Hepatocyte (in vitro differentiated cells): ENCODE measurements at regions not wholly inside any gene's neighbourhood (a gene's known extent, or its start where the extent isn't known, plus 50 kb on each side); places are given as distances from the start of the nearest gene placed in this dataset.

Source experiments
- DNase-seq: peaks from one replicate; pipeline ENCODE4 v3.0.0-alpha.2; 2016; ENCODE audit warnings: low spot score
- H2AFZ ChIP-seq: fragments of 200-600 bp; sonication (generic); 2 replicates; pipeline ENCODE4 v1.6.0; 2016; ENCODE audit warnings: antibody characterized with exemption, mild to moderate bottlenecking
- H3K27ac ChIP-seq: fragments of 200-600 bp; sonication (generic); 2 replicates; pipeline ENCODE4 v1.5.1; 2016; ENCODE audit warnings: mild to moderate bottlenecking
- H3K27me3 ChIP-seq: fragments of 200-600 bp; sonication (generic); 2 replicates; pipeline ENCODE4 v1.6.1; 2016
- H3K36me3 ChIP-seq: fragments of 200-600 bp; sonication (generic); replicated peaks from 2 replicates; pipeline ENCODE4 v1.5.1; 2016; ENCODE audit warnings: low read depth; ENCODE audit not compliant: insufficient read depth
- H3K4me1 ChIP-seq: fragments of 200-600 bp; sonication (generic); 2 replicates; pipeline ENCODE4 v1.5.1; 2016; ENCODE audit warnings: mild to moderate bottlenecking, moderate library complexity; ENCODE audit not compliant: insufficient read depth
- H3K4me2 ChIP-seq: fragments of 200-600 bp; sonication (generic); 2 replicates; pipeline ENCODE4 v1.6.0; 2016
- H3K4me3 ChIP-seq: fragments of 200-600 bp; sonication (generic); 2 replicates; pipeline ENCODE4 v1.5.1; 2016; ENCODE audit warnings: mild to moderate bottlenecking
- H3K79me2 ChIP-seq: fragments of 200-600 bp; sonication (generic); 2 replicates; pipeline ENCODE4 v1.6.0; 2017; ENCODE audit warnings: mild to moderate bottlenecking
- H3K9me2 ChIP-seq: fragments of 200-600 bp; sonication (generic); replicated peaks from 2 replicates; pipeline ENCODE4 v1.6.0; 2017; ENCODE audit warnings: mild to moderate bottlenecking; ENCODE audit not compliant: insufficient read depth
- H3K9me3 ChIP-seq: fragments of 200-600 bp; sonication (generic); 2 replicates; pipeline ENCODE4 v1.5.1; 2016; ENCODE audit warnings: low read depth, mild to moderate bottlenecking
- H4K20me1 ChIP-seq: fragments of 200-600 bp; sonication (generic); 2 replicates; pipeline ENCODE4 v1.6.0; 2016; ENCODE audit warnings: mild to moderate bottlenecking; ENCODE audit not compliant: insufficient read depth, poor library complexity, severe bottlenecking
- EZH2 ChIP-seq: fragments of 200-600 bp; sonication (generic); IDR thresholded peaks from 2 replicates; pipeline ENCODE4 v1.6.1; 2016; ENCODE audit warnings: antibody characterized with exemption, mild to moderate bottlenecking, borderline replicate concordance
- EZH2phosphoT487 ChIP-seq: fragments of 200-600 bp; sonication (generic); IDR thresholded peaks from one replicate; pipeline ENCODE4 v1.6.1; 2018; ENCODE audit warnings: antibody characterized with exemption, mild to moderate bottlenecking, low read depth, moderate library complexity; ENCODE audit not compliant: unreplicated experiment, severe bottlenecking
- WGBS: methylation state at CpG from one replicate; pipeline ENCODE4 v1.1.6; 2016; ENCODE audit warnings: low lambda C conversion rate; ENCODE audit errors: missing lambda C conversion rate; 5-methylcytosine and 5-hydroxymethylcytosine counted together
- TF ChIP-seq, protein P1 (sequence below): fragments of 200-600 bp; sonication (generic); IDR thresholded peaks from 2 replicates; pipeline ENCODE4 v1.5.1; 2016; ENCODE audit warnings: antibody characterized with exemption, mild to moderate bottlenecking; ENCODE audit not compliant: poor library complexity

DNA sequence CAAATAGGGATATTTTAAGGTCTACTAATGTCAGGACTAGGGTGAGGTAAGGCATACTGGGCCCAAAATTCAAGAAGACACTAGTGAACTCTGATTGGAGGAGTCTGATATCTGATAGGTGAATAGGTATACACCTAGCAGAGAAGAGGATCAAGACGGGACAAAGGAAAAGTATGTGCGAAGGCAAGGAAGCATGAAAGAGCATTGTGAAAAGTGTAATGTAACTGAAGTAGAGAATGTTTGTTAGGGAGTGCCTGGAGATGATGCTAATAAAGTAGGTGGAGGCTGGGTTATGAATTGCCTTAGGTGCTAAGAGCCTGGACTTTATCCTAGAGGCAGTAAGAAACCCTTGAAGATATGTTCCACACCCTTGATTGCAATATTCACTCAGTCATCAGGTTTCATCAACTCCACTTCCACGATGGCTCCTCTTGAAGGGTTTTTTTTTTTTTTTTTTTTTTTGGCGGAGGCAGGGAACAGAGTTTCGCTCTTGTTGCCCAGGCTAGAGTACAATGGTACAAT, 49.9 kb upstream of the XIAP start:
- Histone ChIP-seq H3K27me3 (no peaks in the 10 kb centered on the region), H3K27ac (peak overlapping the region; percentile 87), H4K20me1 (no peaks in the 10 kb centered on the region), H3K79me2 (no peaks in the 10 kb centered on the region), H3K9me2 (no peaks in the 10 kb centered on the region), H3K36me3 (no peaks in the 10 kb centered on the region), H3K9me3 (no peaks in the 10 kb centered on the region), H3K4me3 (no peak overlapping the region), H3K4me2 (no peak overlapping the region), H3K4me1 (no peaks in the 10 kb centered on the region), H2AFZ (no peak overlapping the region)
- TF ChIP-seq EZH2 (no peak), EZH2phosphoT487 (no peak)
- TF ChIP-seq, protein P1, sequence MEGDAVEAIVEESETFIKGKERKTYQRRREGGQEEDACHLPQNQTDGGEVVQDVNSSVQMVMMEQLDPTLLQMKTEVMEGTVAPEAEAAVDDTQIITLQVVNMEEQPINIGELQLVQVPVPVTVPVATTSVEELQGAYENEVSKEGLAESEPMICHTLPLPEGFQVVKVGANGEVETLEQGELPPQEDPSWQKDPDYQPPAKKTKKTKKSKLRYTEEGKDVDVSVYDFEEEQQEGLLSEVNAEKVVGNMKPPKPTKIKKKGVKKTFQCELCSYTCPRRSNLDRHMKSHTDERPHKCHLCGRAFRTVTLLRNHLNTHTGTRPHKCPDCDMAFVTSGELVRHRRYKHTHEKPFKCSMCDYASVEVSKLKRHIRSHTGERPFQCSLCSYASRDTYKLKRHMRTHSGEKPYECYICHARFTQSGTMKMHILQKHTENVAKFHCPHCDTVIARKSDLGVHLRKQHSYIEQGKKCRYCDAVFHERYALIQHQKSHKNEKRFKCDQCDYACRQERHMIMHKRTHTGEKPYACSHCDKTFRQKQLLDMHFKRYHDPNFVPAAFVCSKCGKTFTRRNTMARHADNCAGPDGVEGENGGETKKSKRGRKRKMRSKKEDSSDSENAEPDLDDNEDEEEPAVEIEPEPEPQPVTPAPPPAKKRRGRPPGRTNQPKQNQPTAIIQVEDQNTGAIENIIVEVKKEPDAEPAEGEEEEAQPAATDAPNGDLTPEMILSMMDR = no peak
- no peak for DNase-seq
- 90% methylated on average over 5 of the region's 5 CpGs for WGBS
